ENCODE measurements at regions not wholly inside any gene's neighbourhood (a gene's known extent, or its start where the extent isn't known, plus 50 kb on each side); places are given as distances from the start of the nearest gene placed in this dataset.

- no peak overlapping the region for H3K27ac ChIP-seq (ENCODE audit: control insufficient read depth, insufficient read depth, low read length)
- no peaks in the 10 kb centered on the region for H3K9me3 ChIP-seq (ENCODE audit: control insufficient read depth, low read depth, low read length)
Observed at GRCh38 chr3:153331676-153332075, 169.7 kb downstream of the RAP2B start.

GRCh38 chr3:153334558-153334957 is 172.5 kb downstream of the RAP2B start:
- dilution Hi-C loops (cut with MboI; ENCODE audit: extremely low pct_ligation_motif_present, low sequenced_read_pairs): no loop called here
- Histone ChIP-seq H4K20me1 (ENCODE audit: control insufficient read depth, extremely low read depth, insufficient read depth, low read length) (no peaks in the 10 kb centered on the region), H3K4me2 (ENCODE audit: control insufficient read depth, extremely low read depth, insufficient read depth, low read depth, low read length) (no peak overlapping the region), H3K9me1 (ENCODE audit: control insufficient read depth, extremely low read depth, insufficient read depth, low read length) (no peaks in the 10 kb centered on the region), H3K36me3 (ENCODE audit: control insufficient read depth in 2 of 2, extremely low read depth in 1 of 2, insufficient read depth in 2 of 2, low read length in 2 of 2) (no peaks in the 10 kb centered on the region), H3K79me2 (ENCODE audit: control insufficient read depth, insufficient read depth, low read length) (no peaks in the 10 kb centered on the region), H3K4me1 (ENCODE audit: control insufficient read depth, extremely low read depth, insufficient read depth, low read length) (no peaks in the 10 kb centered on the region), H3K9me3 (ENCODE audit: control insufficient read depth, low read depth, low read length) (no peaks in the 10 kb centered on the region), H3K4me3 (ENCODE audit: control insufficient read depth in 2 of 3, extremely low read depth in 1 of 3, insufficient read depth in 2 of 3, low read depth in 1 of 3, low read length in 3 of 3) (no peak overlapping the region), H3K27me3 (ENCODE audit: control insufficient read depth, extremely low read depth, insufficient read depth, low read length) (no peaks in the 10 kb centered on the region), H3K9ac (ENCODE audit: control insufficient read depth, extremely low read depth, insufficient read depth, low read length) (no peak overlapping the region), H3K27ac (ENCODE audit: control insufficient read depth, insufficient read depth, low read length) (no peak overlapping the region), H2AFZ (ENCODE audit: control insufficient read depth, low read length) (no peak overlapping the region)
- DNase-seq (ENCODE audit: low read depth, low spot score) (no peak), FAIRE-seq (no peak)
- TF ChIP-seq EZH2 (IDR thresholded peaks at IDR 0.05; ENCODE audit: low read length) (no peak), CTCF (optimal IDR thresholded peaks at IDR 0.05 in 1 of 3, IDR thresholded peaks at IDR 0.05 in 1 of 3, conservative IDR thresholded peaks at IDR 0.05 in 1 of 3; ENCODE audit: extremely low read depth in 1 of 3, insufficient read depth in 2 of 3, low read length in 3 of 3) (no peak)

More at GRCh38 chr3:153331676-153332075, 169.7 kb downstream of the RAP2B start:
- Histone ChIP-seq H3K4me3 (ENCODE audit: control insufficient read depth in 2 of 3, extremely low read depth in 1 of 3, insufficient read depth in 2 of 3, low read depth in 1 of 3, low read length in 3 of 3) (no peak overlapping the region), H2AFZ (ENCODE audit: control insufficient read depth, low read length) (no peak overlapping the region), H4K20me1 (ENCODE audit: control insufficient read depth, extremely low read depth, insufficient read depth, low read length) (no peaks in the 10 kb centered on the region), H3K36me3 (ENCODE audit: control insufficient read depth in 2 of 2, extremely low read depth in 1 of 2, insufficient read depth in 2 of 2, low read length in 2 of 2) (no peaks in the 10 kb centered on the region), H3K79me2 (ENCODE audit: control insufficient read depth, insufficient read depth, low read length) (no peaks in the 10 kb centered on the region), H3K9ac (ENCODE audit: control insufficient read depth, extremely low read depth, insufficient read depth, low read length) (no peak overlapping the region), H3K9me1 (ENCODE audit: control insufficient read depth, extremely low read depth, insufficient read depth, low read length) (no peaks in the 10 kb centered on the region), H3K4me2 (ENCODE audit: control insufficient read depth, extremely low read depth, insufficient read depth, low read depth, low read length) (no peak overlapping the region), H3K27me3 (ENCODE audit: control insufficient read depth, extremely low read depth, insufficient read depth, low read length) (no peaks in the 10 kb centered on the region), H3K4me1 (ENCODE audit: control insufficient read depth, extremely low read depth, insufficient read depth, low read length) (no peaks in the 10 kb centered on the region)
- TF ChIP-seq EZH2 (IDR thresholded peaks at IDR 0.05; ENCODE audit: low read length) (no peak), CTCF (optimal IDR thresholded peaks at IDR 0.05 in 1 of 3, IDR thresholded peaks at IDR 0.05 in 1 of 3, conservative IDR thresholded peaks at IDR 0.05 in 1 of 3; ENCODE audit: extremely low read depth in 1 of 3, insufficient read depth in 2 of 3, low read length in 3 of 3) (no peak)
- FAIRE-seq: no peak
- dilution Hi-C loops (cut with MboI; ENCODE audit: extremely low pct_ligation_motif_present, low sequenced_read_pairs): no loop called here
- no peak for DNase-seq (ENCODE audit: low read depth, low spot score)
